ENCODE measurements at regions not wholly inside any gene's neighbourhood (a gene's known extent, or its start where the extent isn't known, plus 50 kb on each side); places are given as distances from the start of the nearest gene placed in this dataset.

DNA sequence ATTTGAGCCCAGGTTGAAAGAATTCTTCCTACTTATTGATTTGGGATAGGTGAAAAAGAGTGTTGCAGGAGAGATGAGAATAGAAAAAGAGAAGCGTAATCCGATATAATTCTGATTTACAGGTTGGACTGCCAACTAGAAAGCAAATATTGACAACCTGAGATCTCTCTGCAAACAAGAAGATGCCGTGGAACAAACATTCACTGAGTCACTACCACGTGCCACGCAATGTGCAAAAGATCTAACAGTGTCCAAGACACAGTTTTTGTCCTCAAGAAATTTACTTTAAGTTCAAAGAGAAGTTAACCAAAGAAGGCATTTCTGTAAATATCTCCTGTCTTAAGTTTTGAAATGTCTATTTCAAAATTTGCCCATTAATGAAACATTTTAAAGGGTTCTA is 578.0 kb upstream of the ARID1B start:
- H3K9me3 ChIP-seq (ENCODE audit: control insufficient read depth, insufficient read depth, low read length): no peaks in the 10 kb centered on the region
- TF ChIP-seq, protein P1, sequence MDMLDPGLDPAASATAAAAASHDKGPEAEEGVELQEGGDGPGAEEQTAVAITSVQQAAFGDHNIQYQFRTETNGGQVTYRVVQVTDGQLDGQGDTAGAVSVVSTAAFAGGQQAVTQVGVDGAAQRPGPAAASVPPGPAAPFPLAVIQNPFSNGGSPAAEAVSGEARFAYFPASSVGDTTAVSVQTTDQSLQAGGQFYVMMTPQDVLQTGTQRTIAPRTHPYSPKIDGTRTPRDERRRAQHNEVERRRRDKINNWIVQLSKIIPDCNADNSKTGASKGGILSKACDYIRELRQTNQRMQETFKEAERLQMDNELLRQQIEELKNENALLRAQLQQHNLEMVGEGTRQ (IDR thresholded peaks at IDR 0.05; ENCODE audit: low read depth, low read length): no peak
- no peak for TF ChIP-seq BHLHE40 (IDR thresholded peaks at IDR 0.05; ENCODE audit: low read depth, low read length)
- TF ChIP-seq, protein P2, sequence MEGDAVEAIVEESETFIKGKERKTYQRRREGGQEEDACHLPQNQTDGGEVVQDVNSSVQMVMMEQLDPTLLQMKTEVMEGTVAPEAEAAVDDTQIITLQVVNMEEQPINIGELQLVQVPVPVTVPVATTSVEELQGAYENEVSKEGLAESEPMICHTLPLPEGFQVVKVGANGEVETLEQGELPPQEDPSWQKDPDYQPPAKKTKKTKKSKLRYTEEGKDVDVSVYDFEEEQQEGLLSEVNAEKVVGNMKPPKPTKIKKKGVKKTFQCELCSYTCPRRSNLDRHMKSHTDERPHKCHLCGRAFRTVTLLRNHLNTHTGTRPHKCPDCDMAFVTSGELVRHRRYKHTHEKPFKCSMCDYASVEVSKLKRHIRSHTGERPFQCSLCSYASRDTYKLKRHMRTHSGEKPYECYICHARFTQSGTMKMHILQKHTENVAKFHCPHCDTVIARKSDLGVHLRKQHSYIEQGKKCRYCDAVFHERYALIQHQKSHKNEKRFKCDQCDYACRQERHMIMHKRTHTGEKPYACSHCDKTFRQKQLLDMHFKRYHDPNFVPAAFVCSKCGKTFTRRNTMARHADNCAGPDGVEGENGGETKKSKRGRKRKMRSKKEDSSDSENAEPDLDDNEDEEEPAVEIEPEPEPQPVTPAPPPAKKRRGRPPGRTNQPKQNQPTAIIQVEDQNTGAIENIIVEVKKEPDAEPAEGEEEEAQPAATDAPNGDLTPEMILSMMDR (conservative IDR thresholded peaks at IDR 0.05; ENCODE audit: low read depth, low read length): no peak
- no peak for TF ChIP-seq CEBPB (IDR thresholded peaks at IDR 0.05; ENCODE audit: low read depth, low read length)
- TF ChIP-seq POLR2A (IDR thresholded peaks at IDR 0.05; ENCODE audit: low read depth, low read length): no peak
- no peak for TF ChIP-seq MXI1 (IDR thresholded peaks at IDR 0.05; ENCODE audit: borderline replicate concordance, low read depth, low read length)
- no peak for TF ChIP-seq SMC3 (IDR thresholded peaks at IDR 0.05; ENCODE audit: low read depth, low read length)
- TF ChIP-seq, protein P3, sequence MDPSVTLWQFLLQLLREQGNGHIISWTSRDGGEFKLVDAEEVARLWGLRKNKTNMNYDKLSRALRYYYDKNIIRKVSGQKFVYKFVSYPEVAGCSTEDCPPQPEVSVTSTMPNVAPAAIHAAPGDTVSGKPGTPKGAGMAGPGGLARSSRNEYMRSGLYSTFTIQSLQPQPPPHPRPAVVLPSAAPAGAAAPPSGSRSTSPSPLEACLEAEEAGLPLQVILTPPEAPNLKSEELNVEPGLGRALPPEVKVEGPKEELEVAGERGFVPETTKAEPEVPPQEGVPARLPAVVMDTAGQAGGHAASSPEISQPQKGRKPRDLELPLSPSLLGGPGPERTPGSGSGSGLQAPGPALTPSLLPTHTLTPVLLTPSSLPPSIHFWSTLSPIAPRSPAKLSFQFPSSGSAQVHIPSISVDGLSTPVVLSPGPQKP (IDR thresholded peaks at IDR 0.05; ENCODE audit: borderline replicate concordance, low read depth, low read length): no peak
- TF ChIP-seq CHD1 (IDR thresholded peaks at IDR 0.05; ENCODE audit: low read depth, low read length): no peak
- TF ChIP-seq FOS (IDR thresholded peaks at IDR 0.05; ENCODE audit: low read depth, low read length): no peak
- no peak for TF ChIP-seq MAFK (IDR thresholded peaks at IDR 0.05; ENCODE audit: low read depth, low read length)
- no peak for TF ChIP-seq RCOR1 (IDR thresholded peaks at IDR 0.05; ENCODE audit: insufficient replicate concordance, low read length)
- H3K27me3 ChIP-seq (ENCODE audit: control insufficient read depth, insufficient read depth, low read length): no peaks in the 10 kb centered on the region
- no peak overlapping the region for H3K4me2 ChIP-seq (ENCODE audit: low read depth, low read length)
- no peak overlapping the region for H2AK5ac ChIP-seq (ENCODE audit: low read depth, low read length)
- no peaks in the 10 kb centered on the region for H4K20me1 ChIP-seq (ENCODE audit: insufficient read depth, low read length)
- CTCF ChIA-PET: no interaction called here
- no peak overlapping the region for H3K18ac ChIP-seq (ENCODE audit: low read depth, low read length)
- H2BK5ac ChIP-seq (ENCODE audit: low read depth, low read length, poor library complexity, severe bottlenecking): no peak overlapping the region
- intact Hi-C loops (cut with micrococcal nuclease) (no loop called here), dilution Hi-C loops (cut with HindIII; ENCODE audit: low sequenced_read_pairs, unreplicated experiment) (no loop called here), in situ Hi-C loops (cut with MboI; ENCODE audit: low sequenced_read_pairs) (no loop called here)
- no peak overlapping the region for H3K23ac ChIP-seq (ENCODE audit: low read depth, low read length)
- no peaks in the 10 kb centered on the region for H3K36me3 ChIP-seq (ENCODE audit: control insufficient read depth, insufficient read depth, low read length)
- H2AFZ ChIP-seq (replicated peaks; ENCODE audit: low read length, poor library complexity): no peak overlapping the region
- H2AK9ac ChIP-seq (replicated peaks; ENCODE audit: low read depth, low read length, poor library complexity): no peak overlapping the region
- no peak overlapping the region for H4K8ac ChIP-seq (ENCODE audit: low read depth in 2 of 2, low read length in 2 of 2)
- POLR2A ChIA-PET (ENCODE audit: unreplicated experiment): no interaction called here
- no TSS peak for BruUV-seq (replicated peaks)
- H3K56ac ChIP-seq (ENCODE audit: extremely low read depth, insufficient read depth, low read length): no peak overlapping the region
- no peak overlapping the region for H4K91ac ChIP-seq (ENCODE audit: insufficient read depth, low read depth, low read length)
- no peak overlapping the region for H3K9ac ChIP-seq (ENCODE audit: low read depth, low read length)
- no peak overlapping the region for H4K5ac ChIP-seq (ENCODE audit: low read depth, low read length)
- no peaks in the 10 kb centered on the region for H3K79me1 ChIP-seq (ENCODE audit: low read depth in 1 of 2, low read length in 2 of 2)
- DNase-seq: no peak
- no peaks in the 10 kb centered on the region for H3K4me1 ChIP-seq (ENCODE audit: control insufficient read depth, insufficient read depth, low read length)
- H3K14ac ChIP-seq (replicated peaks; ENCODE audit: low read depth, low read length): no peak overlapping the region
- H3K9me1 ChIP-seq (ENCODE audit: insufficient read depth, low read length): no peaks in the 10 kb centered on the region
- no peak for ATAC-seq (ENCODE audit: low read depth)
- H3K27ac ChIP-seq (ENCODE audit: insufficient read depth, low read length): no peak overlapping the region
- H2BK120ac ChIP-seq (ENCODE audit: low read depth, low read length): no peak overlapping the region
- H2BK15ac ChIP-seq (ENCODE audit: low read depth, low read length): no peak overlapping the region
- no peak overlapping the region for H3K4ac ChIP-seq (ENCODE audit: low read depth, low read length)
- WGBS, 2 experiments (ENCODE audit: extremely low coverage in 2 of 2, insufficient read length in 1 of 2): 95 to 100% methylated on average over 2 to 3 of the region's 5 CpGs
- no peak overlapping the region for H2BK20ac ChIP-seq (ENCODE audit: low read depth, low read length)
- no peak overlapping the region for H3K4me3 ChIP-seq (ENCODE audit: insufficient read depth, low read depth, low read length)
